ENCODE measurements at regions not wholly inside any gene's neighbourhood (a gene's known extent, or its start where the extent isn't known, plus 50 kb on each side); places are given as distances from the start of the nearest gene placed in this dataset.
"Not testable (repeated sequence)": the region's sequence is repeated elsewhere in the genome, so short reads cannot be mapped to it uniquely, and the experiment has no call there.

- TF ChIP-seq NFRKB (IDR thresholded peaks at IDR 0.05) (no peak), HDGF (IDR thresholded peaks at IDR 0.05; ENCODE audit: borderline replicate concordance) (no peak), LEF1 (IDR thresholded peaks at IDR 0.05; ENCODE audit: borderline replicate concordance) (no peak), FOXA1 (IDR thresholded peaks at IDR 0.05) (no peak), FOXM1 (IDR thresholded peaks at IDR 0.05; ENCODE audit: borderline replicate concordance) (no peak), ARNT (IDR thresholded peaks at IDR 0.05) (no peak), L3MBTL2 (conservative IDR thresholded peaks at IDR 0.05) (no peak), SUZ12 (IDR thresholded peaks at IDR 0.05) (no peak), CTBP1 (IDR thresholded peaks at IDR 0.05; ENCODE audit: borderline replicate concordance) (no peak), ELF4 (IDR thresholded peaks at IDR 0.05) (no peak), SP1 (IDR thresholded peaks at IDR 0.05) (no peak), TARDBP (IDR thresholded peaks at IDR 0.05) (no peak), BHLHE40 (IDR thresholded peaks at IDR 0.05; ENCODE audit: borderline replicate concordance) (no peak)
- TF ChIP-seq, protein P1, sequence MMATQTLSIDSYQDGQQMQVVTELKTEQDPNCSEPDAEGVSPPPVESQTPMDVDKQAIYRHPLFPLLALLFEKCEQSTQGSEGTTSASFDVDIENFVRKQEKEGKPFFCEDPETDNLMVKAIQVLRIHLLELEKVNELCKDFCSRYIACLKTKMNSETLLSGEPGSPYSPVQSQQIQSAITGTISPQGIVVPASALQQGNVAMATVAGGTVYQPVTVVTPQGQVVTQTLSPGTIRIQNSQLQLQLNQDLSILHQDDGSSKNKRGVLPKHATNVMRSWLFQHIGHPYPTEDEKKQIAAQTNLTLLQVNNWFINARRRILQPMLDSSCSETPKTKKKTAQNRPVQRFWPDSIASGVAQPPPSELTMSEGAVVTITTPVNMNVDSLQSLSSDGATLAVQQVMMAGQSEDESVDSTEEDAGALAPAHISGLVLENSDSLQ (IDR thresholded peaks at IDR 0.05) = no peak
- no peak for DNase-seq (ENCODE audit: extremely low spot score)
- ChIA-PET CTCF (no interaction called here), POLR2A (no interaction called here)
Measured at GRCh38 chr7:15143936-15144335, 241.4 kb upstream of the DGKB start.

DNA sequence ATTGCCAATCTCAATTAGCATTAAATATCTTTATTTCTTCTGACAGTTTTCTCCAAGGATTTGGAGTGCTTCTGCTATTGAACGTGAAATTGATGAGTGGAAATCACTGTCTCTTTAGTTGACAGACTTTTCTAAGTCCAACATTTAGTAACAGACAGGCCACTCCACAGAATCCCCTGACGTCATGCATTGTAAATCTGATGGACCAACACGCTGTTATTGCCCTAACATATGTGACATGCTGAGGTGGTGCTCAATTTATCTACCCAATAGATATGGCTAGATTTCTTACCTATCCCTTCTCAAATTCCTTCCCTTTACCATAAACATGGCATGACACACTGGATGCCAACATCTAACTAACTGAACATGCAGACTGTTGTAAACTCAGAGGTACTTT is 240.6 kb upstream of the DGKB start:
- no peak for DNase-seq (ENCODE audit: extremely low spot score)
- CTCF ChIA-PET = no interaction called here
- no peak for TF ChIP-seq ARNT (IDR thresholded peaks at IDR 0.05)
- no peak for TF ChIP-seq L3MBTL2 (conservative IDR thresholded peaks at IDR 0.05)
- TF ChIP-seq HDGF (IDR thresholded peaks at IDR 0.05; ENCODE audit: borderline replicate concordance) = no peak
- no peak for TF ChIP-seq TARDBP (IDR thresholded peaks at IDR 0.05)
- no peak for TF ChIP-seq LEF1 (IDR thresholded peaks at IDR 0.05; ENCODE audit: borderline replicate concordance)
- POLR2A ChIA-PET = no interaction called here

GRCh38 chr7:15140431-15140830 is 237.9 kb upstream of the DGKB start:
- TF ChIP-seq L3MBTL2 (conservative IDR thresholded peaks at IDR 0.05) (no peak), SUZ12 (IDR thresholded peaks at IDR 0.05) (no peak), FOXM1 (IDR thresholded peaks at IDR 0.05; ENCODE audit: borderline replicate concordance) (no peak)
- TF ChIP-seq, protein P1 (IDR thresholded peaks at IDR 0.05) = no peak
- DNase-seq (ENCODE audit: extremely low spot score) = no peak
- CTCF ChIA-PET = no interaction called here
- POLR2A ChIA-PET = no interaction called here

GRCh38 chr7:15131661-15132060 is 229.1 kb upstream of the DGKB start:
- ChIA-PET POLR2A (no interaction called here), CTCF (no interaction called here)
- TF ChIP-seq FOXK2 (IDR thresholded peaks at IDR 0.05) (no peak), ZNF384 (IDR thresholded peaks at IDR 0.05) (no peak), FOXM1 (IDR thresholded peaks at IDR 0.05; ENCODE audit: borderline replicate concordance) (no peak)
- no peak for DNase-seq (ENCODE audit: extremely low spot score)

DNA sequence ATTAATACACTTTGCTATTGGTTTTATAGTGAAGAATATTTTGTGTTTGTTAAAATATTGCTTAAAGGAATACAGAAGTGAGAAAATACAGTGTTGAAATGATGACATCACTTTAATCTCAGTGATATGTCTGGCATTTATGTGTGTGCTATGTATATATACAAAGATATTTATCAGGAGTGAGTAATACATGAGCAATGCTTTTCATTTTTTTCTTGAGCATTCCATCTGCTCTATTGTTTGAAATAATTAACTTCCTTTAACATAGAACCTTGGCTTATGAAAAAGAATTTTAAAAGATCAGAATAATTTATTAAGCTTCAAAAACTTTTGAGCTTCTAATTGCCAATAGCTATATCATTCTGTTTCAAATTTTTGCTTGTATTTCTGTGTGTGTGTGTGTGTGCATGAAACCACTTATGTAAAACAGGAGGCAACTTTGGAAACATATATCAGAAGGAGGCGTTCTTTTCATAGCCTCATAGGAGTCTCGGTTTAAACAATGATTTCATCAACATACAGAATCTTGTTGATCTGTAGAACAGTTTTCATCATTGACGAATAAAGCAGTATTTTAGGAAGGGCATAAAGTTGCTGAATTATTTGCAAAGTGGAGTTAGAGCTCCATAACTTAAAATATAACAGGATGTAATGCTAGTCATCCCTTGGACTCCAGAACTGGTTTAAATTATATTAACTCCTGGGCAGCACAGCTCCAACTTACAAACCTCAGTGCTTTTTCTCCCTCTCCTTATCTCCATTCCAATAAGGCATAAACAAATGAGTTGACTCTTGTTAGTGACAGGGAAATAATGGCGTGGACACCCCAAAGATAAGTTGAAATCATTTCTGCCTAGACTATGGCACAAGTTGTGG is 228.4 kb upstream of the DGKB start:
- POLR2A ChIA-PET = no interaction called here
- TF ChIP-seq CTBP1 (IDR thresholded peaks at IDR 0.05; ENCODE audit: borderline replicate concordance) = no peak
- no peak for TF ChIP-seq TARDBP (IDR thresholded peaks at IDR 0.05)
- no peak for TF ChIP-seq ELF4 (IDR thresholded peaks at IDR 0.05)
- TF ChIP-seq ZNF384 (IDR thresholded peaks at IDR 0.05) = no peak
- no peak for TF ChIP-seq FOXA1 (IDR thresholded peaks at IDR 0.05)
- TF ChIP-seq BHLHE40 (IDR thresholded peaks at IDR 0.05; ENCODE audit: borderline replicate concordance) = no peak
- TF ChIP-seq SUZ12 (IDR thresholded peaks at IDR 0.05) = no peak
- TF ChIP-seq L3MBTL2 (conservative IDR thresholded peaks at IDR 0.05) = no peak
- CTCF ChIA-PET = no interaction called here
- no peak for DNase-seq (ENCODE audit: extremely low spot score)

DNA sequence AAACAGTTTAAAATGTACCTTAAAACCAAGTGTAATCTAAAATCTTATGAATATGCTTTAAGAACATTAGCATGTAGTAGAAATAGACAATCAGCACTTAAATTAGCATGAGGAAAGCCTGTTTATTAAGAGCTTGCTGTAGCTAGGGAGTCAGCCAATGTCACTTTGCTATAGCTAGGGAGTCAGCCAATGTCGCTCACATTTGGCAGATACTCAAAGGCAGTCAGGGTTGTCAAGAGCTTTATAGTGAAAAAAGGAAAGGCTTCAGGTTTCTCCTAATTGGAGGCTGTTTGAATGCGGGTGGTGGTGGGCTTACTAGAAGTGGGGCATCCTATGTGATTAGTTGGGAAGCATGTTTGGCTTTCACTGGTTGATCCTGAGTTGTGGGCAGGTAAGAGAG is 226.2 kb upstream of the DGKB start:
- no peak for TF ChIP-seq ZNF384 (IDR thresholded peaks at IDR 0.05)
- POLR2A ChIA-PET = no interaction called here
- DNase-seq (ENCODE audit: extremely low spot score) = no peak
- CTCF ChIA-PET = no interaction called here

- DNase-seq (ENCODE audit: extremely low spot score); POLR2A ChIA-PET; CTCF ChIA-PET: not testable (repeated sequence)
Measured at GRCh38 chr7:15126653-15127052, 224.1 kb upstream of the DGKB start.

- ChIA-PET POLR2A (interaction anchor here (0.7 kb wide), 1 partner anchor 149 kb away, joined by 3 read pairs; no protein-coding TSS in a partner anchor), CTCF (no interaction called here)
- no peak for TF ChIP-seq CTBP1 (IDR thresholded peaks at IDR 0.05; ENCODE audit: borderline replicate concordance)
- no peak for DNase-seq (ENCODE audit: extremely low spot score)
Measured at GRCh38 chr7:15123901-15124300, 221.3 kb upstream of the DGKB start.

Data from HEK293T (cell line).